ENCODE measurements at regions not wholly inside any gene's neighbourhood (a gene's known extent, or its start where the extent isn't known, plus 50 kb on each side); places are given as distances from the start of the nearest gene placed in this dataset.

GRCh38 chrX:22758807-22759481 lies 240.8 kb upstream of the DDX53 start:
- TF ChIP-seq POLR2AphosphoS5 (IDR thresholded peaks at IDR 0.05) (no peak), POLR2A (IDR thresholded peaks at IDR 0.05) (no peak), CTCF (IDR thresholded peaks at IDR 0.05) (no peak), EP300 (IDR thresholded peaks at IDR 0.05) (no peak)
- 87% methylated on average over 6 of the region's 6 CpGs for WGBS, 2 donors
- H3K9me3 ChIP-seq, result no peaks in the 10 kb centered on the region
- H3K4me3 ChIP-seq, result no peak overlapping the region
- intact Hi-C loops (cut with DNase I), result no loop called here
- no peaks in the 10 kb centered on the region for H3K27me3 ChIP-seq
- no peak overlapping the region for H3K27ac ChIP-seq
- H3K4me1 ChIP-seq, result no peaks in the 10 kb centered on the region
- no peak for DNase-seq
- H3K36me3 ChIP-seq, result no peaks in the 10 kb centered on the region

GRCh38 chrX:22760513-22761057 lies 239.2 kb upstream of the DDX53 start:
- Histone ChIP-seq H3K27me3 (no peaks in the 10 kb centered on the region), H3K4me3 (no peak overlapping the region), H3K4me1 (no peaks in the 10 kb centered on the region), H3K27ac (no peak overlapping the region), H3K36me3 (no peaks in the 10 kb centered on the region), H3K9me3 (no peaks in the 10 kb centered on the region)
- intact Hi-C loops (cut with DNase I), result no loop called here
- no peak for DNase-seq
- no peak for TF ChIP-seq CTCF (IDR thresholded peaks at IDR 0.05)
- no peak for TF ChIP-seq EP300 (IDR thresholded peaks at IDR 0.05)
- no peak for TF ChIP-seq POLR2AphosphoS5 (IDR thresholded peaks at IDR 0.05)
- TF ChIP-seq POLR2A (IDR thresholded peaks at IDR 0.05), result no peak

- Histone ChIP-seq H3K4me1 (no peaks in the 10 kb centered on the region), H3K4me3 (no peak overlapping the region), H3K27ac (no peak overlapping the region), H3K36me3 (no peaks in the 10 kb centered on the region), H3K27me3 (no peaks in the 10 kb centered on the region), H3K9me3 (no peaks in the 10 kb centered on the region)
- intact Hi-C loops (cut with DNase I), result no loop called here
- WGBS, 2 donors, result 87 to 90% methylated on average over 2 of the region's 2 CpGs
- DNase-seq, result no peak
- no peak for TF ChIP-seq CTCF (IDR thresholded peaks at IDR 0.05)
- TF ChIP-seq POLR2AphosphoS5 (IDR thresholded peaks at IDR 0.05), result no peak
Observed at GRCh38 chrX:22788221-22788620, 211.5 kb upstream of the DDX53 start.

- intact Hi-C loops (cut with DNase I), result no loop called here
- Histone ChIP-seq H3K27ac (no peak overlapping the region), H3K4me3 (no peak overlapping the region), H3K36me3 (no peaks in the 10 kb centered on the region), H3K27me3 (no peaks in the 10 kb centered on the region), H3K4me1 (no peaks in the 10 kb centered on the region), H3K9me3 (no peaks in the 10 kb centered on the region)
- TF ChIP-seq POLR2A (IDR thresholded peaks at IDR 0.05), result no peak
- TF ChIP-seq EP300 (IDR thresholded peaks at IDR 0.05), result no peak
- no peak for TF ChIP-seq CTCF (IDR thresholded peaks at IDR 0.05)
- no peak for TF ChIP-seq POLR2AphosphoS5 (IDR thresholded peaks at IDR 0.05)
- no peak for DNase-seq
- 75 to 76% methylated on average over 5 of the region's 5 CpGs for WGBS, 2 donors
Observed at GRCh38 chrX:22795671-22796070, 204.1 kb upstream of the DDX53 start.

- intact Hi-C loops (cut with DNase I), result no loop called here
- 41 to 66% methylated on average over 4 of the region's 4 CpGs for WGBS, 2 donors
- Histone ChIP-seq H3K4me3 (no peak overlapping the region), H3K27me3 (no peaks in the 10 kb centered on the region), H3K4me1 (no peaks in the 10 kb centered on the region), H3K9me3 (no peaks in the 10 kb centered on the region), H3K27ac (peak overlapping the region in 1 of 4 donors; percentile 29), H3K36me3 (no peaks in the 10 kb centered on the region)
- DNase-seq, result no peak
- no peak for TF ChIP-seq POLR2A (IDR thresholded peaks at IDR 0.05)
Observed at GRCh38 chrX:22800360-22800759, 199.4 kb upstream of the DDX53 start.

Measured in sigmoid colon (tissue), 6 donors.